Left lung (tissue), 4 donors: ENCODE measurements at regions not wholly inside any gene's neighbourhood (a gene's known extent, or its start where the extent isn't known, plus 50 kb on each side); places are given as distances from the start of the nearest gene placed in this dataset.

Experiments
- ATAC-seq: fragments of 200-7000 bp; cut with Tn5 transposase; one replicate; pipeline ENCODE4 v1.9.1; 2020; ENCODE audit warnings: moderate library complexity
- DNase-seq, 4 donors: peaks; one replicate each; pipeline ENCODE4 v3.0.0-alpha.2; 2013 to 2020
- H3K27ac ChIP-seq, 2 donors: fragments of 200-600 bp; sonication (generic) in 1 of 2; one replicate each; pipeline versions ENCODE4 v1.5.0 to v1.8.0; 2020 to 2021
- H3K27me3 ChIP-seq, 2 donors: fragments of 200-600 bp; sonication (generic) in 1 of 2; one replicate each; pipeline versions ENCODE4 v1.5.0 to v1.8.0; 2020 to 2021
- H3K36me3 ChIP-seq, 2 donors: fragments of 200-600 bp; sonication (generic) in 1 of 2; one replicate each; pipeline versions ENCODE4 v1.5.0 to v1.8.0; 2020 to 2021
- H3K4me1 ChIP-seq, 2 donors: fragments of 200-600 bp; one replicate each; pipeline ENCODE4 v1.8.0; 2021
- H3K4me3 ChIP-seq, 2 donors: fragments of 200-600 bp; sonication (generic) in 1 of 2; one replicate each; pipeline versions ENCODE4 v1.5.0 to v1.8.0; 2020 to 2021; ENCODE audit warnings: mild to moderate bottlenecking in 1 of 2
- H3K9me3 ChIP-seq, 2 donors: fragments of 200-600 bp; sonication (generic) in 1 of 2; one replicate each; pipeline versions ENCODE4 v1.5.0 to v1.8.0; 2020 to 2021
- CTCF ChIP-seq, 2 donors: fragments of 200-600 bp; sonication (generic) in 1 of 2; IDR thresholded peaks; one replicate each; pipeline versions ENCODE4 v1.5.0 to v1.8.0; 2021; ENCODE audit warnings: antibody characterized with exemption in 2 of 2
- intact Hi-C, 2 donors: fragments of 100-400 bp; cut with DNase I; formaldehyde crosslinking; loops; one replicate each; pipeline versions ENCODE4 v1.11.2 to v1.14.2; 2022
- donor health status: DM: no; HTN: yes; CAD: no.
- donor health status: DM: no; HTN: no; CAD: no.

- H3K36me3 ChIP-seq, result no peaks in the 10 kb centered on the region
- DNase-seq, result peak in 1 of 4 donors; percentile 53
- H3K4me1 ChIP-seq, result no peaks in the 10 kb centered on the region
Observed at GRCh38 chr5:161630948-161631347, 54.6 kb upstream of the GABRA6 start.

GRCh38 chr5:161625673-161626072 is 59.8 kb upstream of the GABRA6 start:
- H3K27me3 ChIP-seq, result no peaks in the 10 kb centered on the region
- no peak overlapping the region for H3K27ac ChIP-seq
- H3K4me3 ChIP-seq, result no peak overlapping the region
- ATAC-seq (no peak), DNase-seq (no peak)
- TF ChIP-seq CTCF (IDR thresholded peaks at IDR 0.05), result no peak
- intact Hi-C loops, result no loop called here
- no peaks in the 10 kb centered on the region for H3K4me1 ChIP-seq
- H3K9me3 ChIP-seq, result no peaks in the 10 kb centered on the region
- no peaks in the 10 kb centered on the region for H3K36me3 ChIP-seq

More at GRCh38 chr5:161630948-161631347, 54.6 kb upstream of the GABRA6 start:
- H3K9me3 ChIP-seq, result no peaks in the 10 kb centered on the region
- no peak overlapping the region for H3K4me3 ChIP-seq
- intact Hi-C loops, result no loop called here
- no peak for ATAC-seq
- H3K27me3 ChIP-seq, result no peaks in the 10 kb centered on the region
- H3K27ac ChIP-seq, result no peak overlapping the region
- TF ChIP-seq CTCF (IDR thresholded peaks at IDR 0.05), result no peak

GRCh38 chr5:161614342-161614741 is 67.8 kb upstream of the GABRB2 start:
- TF ChIP-seq CTCF (IDR thresholded peaks at IDR 0.05), result no peak
- Histone ChIP-seq H3K27ac (no peak overlapping the region), H3K36me3 (no peaks in the 10 kb centered on the region), H3K4me1 (no peaks in the 10 kb centered on the region), H3K4me3 (no peak overlapping the region), H3K27me3 (no peaks in the 10 kb centered on the region), H3K9me3 (no peaks in the 10 kb centered on the region)
- intact Hi-C loops, result no loop called here
- ATAC-seq, result no peak
- no peak for DNase-seq

GRCh38 chr5:161602736-161603135 is 56.2 kb upstream of the GABRB2 start:
- DNase-seq (no peak), ATAC-seq (no peak)
- peaks cover 0 to 3% of the 10 kb centered on the region in 2 donors for H3K9me3 ChIP-seq
- no peak for TF ChIP-seq CTCF (IDR thresholded peaks at IDR 0.05)
- no peaks in the 10 kb centered on the region for H3K27me3 ChIP-seq
- no peak overlapping the region for H3K27ac ChIP-seq
- H3K4me3 ChIP-seq, result no peak overlapping the region
- intact Hi-C loops, result no loop called here
- no peaks in the 10 kb centered on the region for H3K36me3 ChIP-seq
- no peaks in the 10 kb centered on the region for H3K4me1 ChIP-seq

- Histone ChIP-seq H3K36me3 (no peaks in the 10 kb centered on the region), H3K27ac (no peak overlapping the region), H3K4me3 (no peak overlapping the region), H3K4me1 (no peaks in the 10 kb centered on the region), H3K27me3 (no peaks in the 10 kb centered on the region), H3K9me3 (no peaks in the 10 kb centered on the region)
- intact Hi-C loops, result no loop called here
- no peak for ATAC-seq
- no peak for TF ChIP-seq CTCF (IDR thresholded peaks at IDR 0.05)
- DNase-seq, result no peak
Observed at GRCh38 chr5:161600156-161600555, 53.6 kb upstream of the GABRB2 start.
